ENCODE measurements at regions not wholly inside any gene's neighbourhood (a gene's known extent, or its start where the extent isn't known, plus 50 kb on each side); places are given as distances from the start of the nearest gene placed in this dataset.
"Not testable (repeated sequence)": the region's sequence is repeated elsewhere in the genome, so short reads cannot be mapped to it uniquely, and the experiment has no call there.

DNA sequence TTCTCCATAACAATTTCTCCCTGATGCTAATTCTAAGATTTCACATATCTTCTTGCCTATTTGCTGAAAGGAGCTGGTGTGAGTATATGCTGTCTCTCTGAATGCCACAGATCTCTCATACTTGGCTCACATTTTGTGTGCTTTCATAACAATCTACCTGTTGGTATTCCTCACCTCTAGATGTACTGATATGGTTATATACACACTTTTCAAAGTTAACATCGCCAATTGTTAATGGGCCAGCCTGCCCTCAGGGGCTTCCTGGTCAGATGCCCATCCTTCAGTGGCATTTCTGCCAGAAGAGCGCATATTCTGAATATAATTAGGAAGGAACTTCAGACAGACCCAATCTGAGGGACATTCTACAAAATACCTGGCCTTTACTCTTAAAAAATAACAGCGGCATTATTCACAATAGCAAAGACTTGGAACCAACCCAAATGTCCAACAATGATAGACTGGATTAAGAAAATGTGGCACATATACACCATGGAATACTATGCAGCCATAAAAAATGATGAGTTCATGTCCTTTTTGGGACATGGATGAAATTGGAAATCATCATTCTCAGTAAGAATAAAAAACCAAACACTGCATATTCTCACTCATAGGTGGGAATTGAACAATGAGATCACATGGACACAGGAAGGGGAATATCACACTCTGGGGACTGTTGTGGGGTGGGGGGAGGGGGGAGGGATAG lies 123.9 kb upstream of the FAT1 start:
- not testable (repeated sequence) for DNase-seq

DNA sequence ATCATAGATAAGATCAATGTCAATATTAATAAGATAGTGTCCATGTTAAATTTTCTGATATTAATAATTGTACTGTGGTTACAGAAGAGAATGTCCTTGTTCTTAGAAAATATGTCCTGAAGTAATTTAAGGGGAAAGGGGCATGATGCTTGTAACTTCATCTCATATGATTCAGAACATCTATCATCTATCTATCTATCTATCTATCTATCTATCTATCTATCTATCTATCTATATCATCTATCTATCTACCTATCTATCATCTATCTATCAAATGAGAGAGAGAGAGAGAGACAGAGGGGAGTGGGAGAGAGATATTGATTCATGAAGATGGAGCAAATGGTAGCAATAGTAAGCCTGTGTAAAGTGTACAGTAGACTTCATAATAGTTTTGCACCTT lies 124.8 kb upstream of the FAT1 start:
- no peak for DNase-seq

DNA sequence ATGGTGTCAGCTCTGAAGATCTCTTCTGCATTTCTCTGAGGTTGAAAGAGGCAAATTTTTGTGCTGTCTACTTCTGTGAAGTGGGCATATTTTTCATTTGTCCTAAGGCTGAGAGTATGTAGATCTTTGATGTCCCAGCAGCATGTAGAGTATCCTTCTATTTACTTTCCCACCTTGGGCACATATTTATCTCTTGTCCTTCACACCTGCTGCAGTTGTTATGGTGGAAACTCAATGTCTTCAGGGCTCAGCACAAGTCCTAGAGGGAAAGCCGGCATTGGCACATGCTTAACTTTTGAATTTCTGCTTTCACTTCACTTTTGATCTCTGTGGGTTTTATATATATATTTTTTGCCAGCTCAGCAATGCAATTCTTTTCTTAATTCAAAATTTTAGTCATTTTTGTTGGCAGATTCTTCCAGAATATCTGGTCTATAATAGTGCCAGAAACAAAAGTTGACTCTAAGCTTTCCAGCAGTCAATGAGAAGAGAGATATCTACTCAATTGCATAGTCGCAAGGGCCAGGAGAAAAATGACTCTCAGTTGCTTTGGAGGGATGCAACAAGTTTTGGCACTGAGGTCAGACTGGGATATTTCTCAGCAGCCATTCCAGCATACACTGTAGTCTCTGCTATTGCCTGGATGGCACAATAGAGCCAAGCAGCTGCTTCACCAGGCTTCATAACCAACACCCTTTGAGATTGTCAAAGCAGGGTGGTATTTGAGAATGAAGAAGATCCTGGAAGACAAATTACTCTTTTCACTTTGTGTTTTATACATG lies 127.8 kb upstream of the FAT1 start:
- DNase-seq = no peak

DNA sequence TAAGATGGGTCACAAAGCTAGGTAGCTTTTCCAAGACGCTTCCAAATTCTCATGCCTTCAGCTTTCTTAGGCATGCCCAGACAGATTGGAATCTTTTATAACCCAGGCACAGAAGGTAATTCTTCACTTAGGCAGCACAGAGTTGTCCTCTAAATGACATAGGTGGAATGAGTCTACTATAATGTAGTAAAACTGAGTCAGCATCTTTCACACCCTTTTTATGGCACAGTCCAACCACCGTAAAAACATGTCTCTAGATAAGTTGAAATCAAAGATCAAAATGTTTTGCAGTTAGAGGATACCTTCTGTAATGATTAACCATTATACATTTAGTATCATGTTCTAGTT lies 128.4 kb upstream of the FAT1 start:
- DNase-seq = no peak

DNA sequence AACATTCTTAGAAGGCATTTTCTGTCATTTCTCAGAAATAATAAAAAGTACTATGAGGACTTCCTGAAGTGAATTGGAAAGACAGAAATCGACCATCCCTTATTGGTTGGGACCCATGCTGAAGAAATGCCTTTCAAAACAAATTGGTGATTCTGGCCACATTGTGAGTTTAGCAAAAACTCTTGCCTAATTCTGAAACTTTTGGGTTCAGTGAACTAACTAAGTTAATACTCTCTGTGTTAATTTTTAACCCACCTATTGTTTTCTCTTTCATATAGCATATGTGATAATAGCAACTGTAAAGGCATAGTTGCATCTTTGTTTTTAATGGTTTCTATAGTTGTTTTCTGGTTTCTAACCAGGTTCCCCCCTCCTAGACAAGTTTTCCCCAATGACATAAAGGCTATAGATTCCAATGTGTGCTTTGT lies 129.3 kb upstream of the FAT1 start:
- no peak for DNase-seq

DNA sequence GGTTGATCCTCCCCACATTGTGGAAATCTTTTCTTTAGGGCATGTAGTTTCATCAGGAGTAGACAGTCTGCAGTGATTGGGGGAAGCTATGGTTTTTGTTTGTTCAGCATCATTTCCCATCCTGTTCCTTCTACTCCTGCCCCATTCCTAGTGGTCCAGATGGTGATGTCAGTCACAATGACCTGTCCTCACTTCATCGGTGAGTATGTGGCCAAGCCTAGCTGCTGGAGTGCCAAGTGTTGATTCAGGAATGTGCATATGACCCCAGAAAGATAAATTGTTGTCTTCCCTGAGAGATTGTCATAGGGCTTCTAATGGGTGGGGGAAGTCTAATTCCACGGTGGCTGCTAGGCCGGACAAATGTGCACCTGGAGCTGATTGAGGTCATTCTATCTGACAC lies 130.6 kb upstream of the FAT1 start:
- no peak for DNase-seq

DNA sequence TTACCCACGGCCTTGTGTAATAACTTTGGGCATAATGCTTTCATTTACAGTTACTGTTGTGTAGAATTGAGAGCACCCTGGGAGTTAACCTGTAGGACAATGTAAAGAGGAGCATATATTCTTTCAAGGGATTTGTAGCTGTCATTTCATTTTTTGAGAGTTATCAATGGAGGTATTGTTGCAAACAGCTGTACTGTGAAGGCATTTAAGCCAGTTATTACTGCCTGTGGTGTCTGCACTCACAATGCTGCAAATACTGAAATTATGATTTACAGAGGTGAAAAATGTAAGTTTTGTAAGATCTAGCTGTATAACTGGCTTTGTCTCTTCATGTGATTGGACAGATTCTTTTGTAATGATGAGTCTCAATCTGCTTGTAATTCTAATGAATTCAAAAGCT lies 131.5 kb upstream of the FAT1 start:
- no peak for DNase-seq

DNA sequence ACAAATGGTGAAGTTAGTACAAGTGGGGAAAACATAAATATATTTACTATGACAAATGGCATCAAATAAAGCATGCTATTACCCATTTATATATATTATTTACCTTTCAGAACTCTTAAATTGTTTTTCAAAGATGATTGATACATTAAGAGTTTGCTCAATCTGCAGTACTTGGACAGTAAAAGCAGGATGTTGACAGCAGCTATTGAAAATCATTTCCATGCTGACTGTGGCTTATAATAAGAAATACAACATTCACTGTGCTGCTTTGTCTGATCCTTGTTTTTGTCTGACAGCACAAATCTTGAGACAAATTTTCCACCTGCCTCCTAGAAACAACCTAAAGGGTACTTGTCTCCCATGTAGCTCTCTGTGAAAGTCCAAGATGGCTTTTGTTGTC lies 134.1 kb upstream of the FAT1 start:
- no peak for DNase-seq

DNA sequence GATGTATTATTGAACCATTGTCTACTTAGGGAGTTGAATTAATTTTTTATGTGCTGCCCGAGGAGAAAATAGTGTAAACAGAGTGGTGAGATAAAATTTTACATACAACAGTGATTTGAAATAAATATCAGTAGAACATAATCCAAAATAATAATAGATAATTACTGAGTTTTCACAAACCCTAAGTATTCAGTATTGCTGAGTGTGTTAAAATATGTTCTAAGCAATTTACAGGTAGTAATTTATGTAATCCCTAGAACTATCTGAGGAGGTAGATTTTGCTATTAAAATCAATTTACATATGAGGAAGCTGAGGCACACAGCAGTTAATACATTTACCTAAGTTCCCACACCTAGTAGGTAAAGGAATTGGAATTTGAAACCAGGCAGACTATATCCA lies 134.7 kb upstream of the FAT1 start:
- no peak for DNase-seq

DNA sequence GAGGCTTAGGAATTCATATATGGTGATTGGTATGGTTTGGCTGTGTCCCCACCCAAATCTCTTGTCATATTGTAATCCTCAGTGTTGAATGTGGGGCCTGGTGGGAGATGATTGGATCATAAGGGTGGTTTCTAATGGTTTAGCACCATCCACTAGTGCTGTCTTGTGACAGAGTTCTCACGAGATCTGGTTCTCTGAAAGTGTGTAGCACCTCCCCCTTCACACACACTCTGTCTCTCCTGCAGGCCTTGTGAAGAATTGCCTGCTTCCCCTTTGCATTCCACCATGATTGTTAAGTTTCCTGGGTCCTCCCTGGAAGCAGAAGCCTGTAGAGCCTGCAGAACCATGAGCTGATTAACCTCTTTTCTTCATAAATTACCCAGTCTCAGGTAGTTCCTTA lies 135.8 kb upstream of the FAT1 start:
- no peak for DNase-seq

DNA sequence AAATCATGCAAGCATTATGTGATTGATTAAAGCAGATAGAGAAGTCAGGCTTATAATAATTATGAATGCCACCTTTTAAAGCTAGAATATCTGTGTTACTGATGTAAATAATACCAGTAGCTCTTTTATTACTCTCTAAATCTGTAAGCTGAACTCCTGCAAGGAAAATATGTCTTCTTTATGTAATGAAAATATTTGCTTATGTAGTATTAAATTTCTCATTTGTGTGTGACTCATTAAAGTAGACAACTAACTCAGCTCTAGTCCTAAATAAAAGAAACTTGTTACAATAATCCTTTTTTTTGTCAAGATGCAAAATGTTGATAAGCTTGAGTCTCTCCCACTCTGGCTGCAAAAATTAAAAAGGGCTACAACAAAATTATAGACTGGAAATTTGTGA lies 137.7 kb upstream of the FAT1 start:
- no peak for DNase-seq

DNA sequence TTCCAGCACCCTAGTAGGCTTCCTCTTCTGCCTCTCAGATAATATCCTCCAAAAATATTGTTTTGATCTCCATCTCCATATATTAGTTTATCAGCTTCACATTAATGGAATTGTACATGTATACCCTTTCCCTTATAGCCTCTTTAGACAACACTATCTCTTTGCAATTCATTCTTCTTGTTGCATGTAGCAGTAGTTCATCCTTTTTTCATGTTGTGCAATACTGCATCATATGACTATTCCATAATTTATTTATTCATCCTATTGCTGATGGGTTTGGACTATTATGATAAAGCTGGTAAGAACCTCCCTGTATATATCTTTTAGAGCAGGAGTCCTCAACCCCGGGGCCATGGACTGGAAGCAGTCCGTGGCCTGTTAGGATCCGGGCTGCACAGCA lies 148.2 kb upstream of the FAT1 start:
- DNase-seq = no peak

DNA sequence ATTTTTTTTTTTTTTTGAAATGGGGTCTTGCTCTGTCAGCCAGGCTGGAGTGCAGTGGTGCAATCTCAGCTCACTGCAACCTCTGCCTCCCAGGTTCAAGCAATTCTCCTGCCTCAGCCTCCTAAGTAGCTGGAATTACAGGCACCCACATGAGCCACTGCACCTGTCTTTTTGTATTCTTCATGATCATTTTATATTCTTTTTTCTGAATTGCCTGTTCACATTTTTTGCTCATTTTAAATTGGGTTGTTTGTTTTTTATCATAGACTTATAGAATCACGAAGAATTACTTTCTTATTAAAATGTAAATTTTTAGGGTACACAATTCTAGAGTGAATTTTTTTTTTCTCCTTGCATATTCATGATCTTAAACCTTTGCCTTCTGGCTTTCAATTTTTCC lies 149.4 kb upstream of the FAT1 start:
- DNase-seq = not testable (repeated sequence)

DNA sequence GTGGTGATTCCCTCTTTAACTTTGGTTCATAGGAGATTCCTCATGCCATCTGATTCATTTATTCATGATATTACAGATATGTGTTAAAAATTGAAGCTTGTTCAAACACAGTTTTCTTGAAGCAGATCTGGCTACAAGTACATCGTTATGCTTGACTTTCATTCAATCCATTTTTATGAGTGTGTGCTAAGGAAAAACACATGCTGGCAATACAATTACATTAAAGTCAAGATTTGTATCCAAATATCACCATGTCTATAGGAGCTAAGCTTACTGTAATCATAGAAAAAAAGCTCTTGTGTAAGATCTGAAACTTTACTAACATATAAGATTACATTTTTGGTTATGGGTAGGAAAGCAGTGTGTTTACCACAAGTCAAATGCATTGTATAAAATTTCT lies 151.8 kb upstream of the FAT1 start:
- DNase-seq = no peak

DNA sequence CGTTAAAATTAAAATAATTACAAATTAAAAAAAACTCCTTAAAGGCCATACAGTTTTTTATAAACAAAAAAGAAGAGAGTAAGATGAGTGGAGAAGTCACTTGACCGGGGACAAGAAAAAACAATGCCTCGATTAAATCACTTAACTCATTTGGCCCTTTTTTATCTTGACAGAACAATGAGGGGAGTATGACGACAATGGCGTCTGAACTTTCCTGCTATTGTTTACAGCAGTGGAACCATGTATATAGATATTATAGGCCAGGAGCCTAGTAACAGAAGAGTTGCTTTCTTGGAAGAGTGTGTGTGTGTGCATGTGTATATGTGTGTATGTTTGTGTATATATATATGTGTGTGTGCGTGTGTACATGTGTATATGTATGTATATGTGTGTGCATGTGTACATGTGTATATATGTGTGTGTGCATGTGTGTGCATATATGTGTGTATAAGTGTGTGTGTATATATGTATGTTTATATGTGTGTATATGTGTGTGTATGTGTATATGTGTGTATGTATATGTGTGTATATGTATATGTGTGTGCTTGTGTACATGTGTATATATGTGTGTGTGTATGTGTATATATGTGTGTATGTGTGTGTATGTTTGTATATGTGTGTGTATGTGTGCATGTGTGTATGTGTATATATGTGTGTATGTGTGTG lies 153.4 kb upstream of the FAT1 start:
- DNase-seq = no peak

DNA sequence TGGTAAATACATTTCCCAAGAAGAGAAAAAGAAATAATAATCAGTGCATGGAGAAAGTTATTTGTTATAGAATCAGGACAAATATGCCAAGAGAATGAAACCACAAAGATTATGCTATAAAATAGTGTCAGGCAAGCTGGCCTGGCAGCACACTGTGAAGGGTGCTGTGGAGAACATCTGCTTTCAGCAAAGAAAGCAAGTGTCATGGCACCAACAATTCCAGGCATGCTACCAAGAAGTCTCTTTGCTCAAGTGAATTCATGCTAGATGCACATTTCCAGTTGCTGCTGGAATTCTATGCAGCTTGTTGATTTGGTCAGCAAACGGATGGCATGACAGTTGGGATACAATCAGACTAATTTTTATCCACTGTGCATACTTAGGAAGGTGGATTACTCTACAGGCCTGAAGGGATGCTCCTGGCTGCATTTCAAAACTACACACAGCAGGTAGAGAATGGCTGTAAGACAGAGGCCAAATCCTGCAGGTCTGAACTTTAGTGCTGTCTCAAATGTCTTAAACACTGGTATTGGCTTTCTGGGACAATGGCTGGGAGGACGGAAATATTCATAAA lies 154.6 kb upstream of the FAT1 start:
- DNase-seq = no peak

DNA sequence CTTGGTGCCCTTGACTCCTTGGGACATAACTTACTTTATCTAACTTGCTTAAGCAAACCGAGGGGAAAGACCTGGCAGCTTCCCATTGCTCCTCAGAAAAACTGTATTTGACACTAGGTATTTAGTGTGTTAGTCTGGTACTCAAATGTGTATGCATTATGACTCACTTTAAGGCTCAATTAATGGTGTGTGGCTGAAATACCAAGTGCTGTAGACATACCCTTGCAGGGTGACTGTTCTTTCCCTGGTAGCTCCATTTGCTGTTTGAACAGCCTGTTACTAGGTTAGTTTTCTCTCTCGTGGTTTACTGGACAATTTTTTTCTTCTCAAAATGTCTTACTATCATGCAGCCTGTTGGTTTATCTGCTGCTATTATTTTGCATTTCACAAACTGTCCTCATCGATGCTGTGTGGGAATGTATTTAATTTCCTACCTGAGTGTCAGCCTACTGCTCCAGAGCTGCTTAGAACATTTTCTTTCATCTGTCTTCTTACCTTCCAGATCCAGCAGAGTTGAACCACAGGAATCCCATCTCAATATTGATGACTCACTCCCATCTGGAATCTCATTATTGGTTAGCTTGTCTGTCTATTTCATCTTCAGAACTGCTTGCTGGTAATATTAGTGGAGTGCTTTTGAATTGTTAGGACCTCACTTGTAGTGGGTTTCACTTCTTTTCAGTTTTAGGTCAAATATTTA lies 158.0 kb upstream of the FAT1 start:
- DNase-seq = no peak

DNA sequence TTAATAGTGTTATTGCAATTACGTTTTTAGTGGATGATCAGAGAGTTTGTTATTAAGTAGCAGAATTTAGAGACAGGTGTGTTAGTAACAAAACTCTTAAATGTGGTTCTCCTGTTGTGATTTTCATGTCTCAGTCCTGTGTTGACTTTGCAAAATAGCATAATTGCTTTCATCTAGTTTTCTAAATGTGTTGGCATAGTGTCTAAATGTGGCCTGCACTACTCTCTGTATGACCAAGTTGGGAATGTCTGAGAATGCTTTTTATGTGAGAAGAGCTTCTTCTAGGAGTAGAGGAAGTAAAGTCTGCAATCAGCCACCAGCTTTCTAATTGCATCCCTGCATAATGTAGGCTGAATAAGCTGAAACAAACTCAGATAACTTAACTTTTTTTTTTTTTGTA lies 158.6 kb upstream of the FAT1 start:
- DNase-seq = no peak

DNA sequence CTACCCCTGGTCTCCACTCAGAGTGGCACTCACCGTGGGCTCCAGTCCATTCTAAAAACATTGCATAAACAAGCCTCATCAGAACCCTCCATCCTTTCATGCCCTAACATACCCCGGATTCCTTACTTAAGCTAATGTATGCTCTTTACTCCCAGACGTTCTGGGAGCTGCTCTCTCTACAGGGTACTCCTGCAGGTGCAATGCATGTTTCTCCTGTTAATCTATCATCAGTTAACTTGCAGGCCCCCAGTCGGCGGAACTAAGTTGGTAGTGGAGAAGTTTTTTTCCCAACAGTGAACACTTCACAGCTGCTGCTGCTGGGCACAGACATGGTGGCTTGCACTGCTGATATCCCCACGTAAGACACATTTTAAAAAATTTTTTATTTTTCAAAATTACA lies 161.6 kb upstream of the FAT1 start:
- DNase-seq = no peak

DNA sequence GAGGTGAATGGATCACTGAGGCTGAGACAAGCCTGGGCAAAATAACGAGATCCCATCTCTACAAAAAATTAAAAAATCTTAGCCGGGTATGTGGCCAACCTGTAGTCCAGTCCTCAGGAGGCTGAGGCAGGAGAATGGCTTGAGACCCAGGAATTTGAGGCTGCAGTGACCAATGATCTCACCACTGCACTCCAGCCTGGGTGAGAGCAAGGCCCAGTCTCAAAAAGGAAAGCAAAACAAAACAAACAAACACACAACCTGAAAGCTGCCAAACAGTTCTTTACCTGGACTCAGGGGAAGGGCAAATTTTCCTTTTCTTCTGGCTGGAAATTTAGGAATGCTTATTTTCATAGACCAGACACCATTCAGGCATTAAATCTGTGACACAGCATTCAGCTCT lies 163.1 kb upstream of the FAT1 start:
- no peak for DNase-seq

DNA sequence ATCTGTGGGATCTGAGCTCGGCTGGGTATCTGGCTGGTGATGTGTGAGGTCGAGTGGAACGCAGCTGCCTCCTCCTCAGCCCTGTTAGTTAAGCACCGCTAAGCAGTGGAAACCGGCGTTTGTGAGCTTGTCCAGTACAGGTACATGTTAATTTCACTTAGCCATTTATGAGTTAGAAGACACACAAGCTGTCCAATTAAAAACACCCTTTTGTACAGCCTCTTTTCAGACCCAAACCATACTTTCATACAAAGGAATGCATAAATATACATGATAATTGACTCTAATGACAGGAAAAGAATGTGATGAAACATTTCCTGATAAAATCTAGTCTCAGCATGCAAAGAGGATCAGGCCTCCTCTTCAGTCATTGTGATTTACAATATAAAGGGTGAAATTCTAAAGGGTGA lies 163.6 kb upstream of the FAT1 start:
- no peak for DNase-seq

DNA sequence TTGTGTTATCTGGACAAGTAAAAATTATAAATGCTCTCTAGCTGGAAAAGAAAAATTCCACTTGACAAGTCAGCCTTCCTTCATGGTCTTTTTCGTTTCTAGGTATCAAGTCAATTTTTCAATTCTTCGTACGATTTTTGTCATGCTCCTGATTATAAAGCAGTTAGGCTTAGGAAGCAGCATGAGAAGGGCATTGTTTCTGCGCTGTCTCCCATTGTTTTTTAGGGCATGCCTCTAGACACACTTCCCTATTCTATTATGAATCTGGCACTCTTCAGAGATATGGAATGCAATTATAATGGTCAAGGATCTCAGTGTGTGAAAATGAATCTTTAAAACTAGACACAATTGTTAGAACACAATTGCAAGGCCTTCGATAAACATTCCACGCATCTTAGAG lies 164.1 kb upstream of the FAT1 start:
- DNase-seq = no peak

DNA sequence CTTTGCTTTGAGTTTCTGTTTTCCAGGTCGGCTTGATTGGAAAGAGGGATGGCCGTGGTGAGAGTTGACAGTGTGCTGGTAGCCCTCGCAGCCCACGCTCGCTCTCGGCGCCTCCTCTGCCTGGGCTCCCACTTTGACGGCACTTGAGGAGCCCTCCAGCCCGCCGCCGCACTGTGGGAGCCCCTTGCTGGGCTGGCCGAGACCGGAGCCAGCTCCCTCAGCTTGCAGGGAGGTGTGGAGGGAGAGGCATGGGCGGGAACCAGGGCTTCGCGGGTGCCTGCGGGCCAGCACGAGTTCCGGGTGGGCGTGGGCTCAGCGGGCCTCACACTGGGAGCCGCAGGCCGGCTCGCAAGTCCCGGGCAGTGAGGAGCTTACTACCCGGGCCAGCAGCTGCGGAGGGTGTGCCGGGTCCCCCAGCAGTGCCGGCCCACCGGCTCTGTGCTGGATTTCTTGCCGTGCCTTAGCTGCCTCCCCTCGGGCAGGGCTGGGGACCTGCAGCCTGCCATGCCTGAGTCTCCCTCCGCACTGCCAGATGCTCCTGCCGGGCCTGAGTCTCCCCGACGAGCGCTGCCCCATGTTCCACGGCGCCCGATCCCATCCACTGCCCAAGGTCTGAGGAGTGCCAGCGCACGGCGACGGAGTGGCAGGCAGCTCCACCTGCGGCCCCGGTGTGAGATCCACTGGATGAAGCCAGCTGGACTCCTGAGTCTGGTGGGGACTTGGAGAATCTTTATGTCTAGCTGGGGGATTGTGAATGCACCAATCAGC lies 166.4 kb upstream of the FAT1 start:
- no peak for DNase-seq
